ENCODE measurements at regions not wholly inside any gene's neighbourhood (a gene's known extent, or its start where the extent isn't known, plus 50 kb on each side); places are given as distances from the start of the nearest gene placed in this dataset.

GRCh38 chr3:72033666-72034428 is 248.9 kb upstream of the PROK2 start:
- TF ChIP-seq, protein P1, sequence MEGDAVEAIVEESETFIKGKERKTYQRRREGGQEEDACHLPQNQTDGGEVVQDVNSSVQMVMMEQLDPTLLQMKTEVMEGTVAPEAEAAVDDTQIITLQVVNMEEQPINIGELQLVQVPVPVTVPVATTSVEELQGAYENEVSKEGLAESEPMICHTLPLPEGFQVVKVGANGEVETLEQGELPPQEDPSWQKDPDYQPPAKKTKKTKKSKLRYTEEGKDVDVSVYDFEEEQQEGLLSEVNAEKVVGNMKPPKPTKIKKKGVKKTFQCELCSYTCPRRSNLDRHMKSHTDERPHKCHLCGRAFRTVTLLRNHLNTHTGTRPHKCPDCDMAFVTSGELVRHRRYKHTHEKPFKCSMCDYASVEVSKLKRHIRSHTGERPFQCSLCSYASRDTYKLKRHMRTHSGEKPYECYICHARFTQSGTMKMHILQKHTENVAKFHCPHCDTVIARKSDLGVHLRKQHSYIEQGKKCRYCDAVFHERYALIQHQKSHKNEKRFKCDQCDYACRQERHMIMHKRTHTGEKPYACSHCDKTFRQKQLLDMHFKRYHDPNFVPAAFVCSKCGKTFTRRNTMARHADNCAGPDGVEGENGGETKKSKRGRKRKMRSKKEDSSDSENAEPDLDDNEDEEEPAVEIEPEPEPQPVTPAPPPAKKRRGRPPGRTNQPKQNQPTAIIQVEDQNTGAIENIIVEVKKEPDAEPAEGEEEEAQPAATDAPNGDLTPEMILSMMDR (IDR thresholded peaks at IDR 0.05): no peak
- no peak for TF ChIP-seq POLR2AphosphoS5 (IDR thresholded peaks at IDR 0.05)

Measured in gastroesophageal sphincter (tissue), 3 donors.